ENCODE measurements at regions not wholly inside any gene's neighbourhood (a gene's known extent, or its start where the extent isn't known, plus 50 kb on each side); places are given as distances from the start of the nearest gene placed in this dataset.

- TF ChIP-seq CTCF (IDR thresholded peaks at IDR 0.05; ENCODE audit: low read depth, low read length), result no peak
Observed at GRCh38 chr1:229834230-229834629, 208.2 kb downstream of the URB2 start.

GRCh38 chr1:229835226-229835625 lies 209.2 kb downstream of the URB2 start:
- no peak for DNase-seq (ENCODE audit: extremely low read depth, low read depth)
- no peak for TF ChIP-seq CTCF (IDR thresholded peaks at IDR 0.05; ENCODE audit: low read depth, low read length)

More at GRCh38 chr1:229834230-229834629, 208.2 kb downstream of the URB2 start:
- DNase-seq (ENCODE audit: extremely low read depth, low read depth), result no peak

- DNase-seq (ENCODE audit: extremely low read depth, low read depth), result no peak
- no peak for TF ChIP-seq CTCF (IDR thresholded peaks at IDR 0.05; ENCODE audit: low read depth, low read length)
Observed at GRCh38 chr1:229836324-229836723, 210.3 kb downstream of the URB2 start.

GRCh38 chr1:229838204-229838603 lies 212.2 kb downstream of the URB2 start:
- TF ChIP-seq CTCF (IDR thresholded peaks at IDR 0.05; ENCODE audit: low read depth, low read length), result no peak

GRCh38 chr1:229839800-229840199 lies 213.8 kb downstream of the URB2 start:
- no peak for DNase-seq (ENCODE audit: extremely low read depth, low read depth)
- TF ChIP-seq CTCF (IDR thresholded peaks at IDR 0.05; ENCODE audit: low read depth, low read length), result no peak

More at GRCh38 chr1:229838204-229838603, 212.2 kb downstream of the URB2 start:
- DNase-seq (ENCODE audit: extremely low read depth, low read depth), result no peak

GRCh38 chr1:229841230-229841629 lies 215.2 kb downstream of the URB2 start:
- no peak for TF ChIP-seq CTCF (IDR thresholded peaks at IDR 0.05; ENCODE audit: low read depth, low read length)
- DNase-seq (ENCODE audit: extremely low read depth, low read depth), result no peak

GRCh38 chr1:229842302-229843255 lies 216.5 kb downstream of the URB2 start:
- no peak for DNase-seq (ENCODE audit: extremely low read depth, low read depth)
- TF ChIP-seq CTCF (IDR thresholded peaks at IDR 0.05; ENCODE audit: low read depth, low read length), result no peak
